HepG2 (cell line): ENCODE measurements at regions not wholly inside any gene's neighbourhood (a gene's known extent, or its start where the extent isn't known, plus 50 kb on each side); places are given as distances from the start of the nearest gene placed in this dataset.

ENCODE experiments used
- ATAC-seq: fragments of 200-7000 bp; cut with Tn5 transposase; 3 replicates; pipeline ENCODE4 v1.9.1; 2020; ENCODE audit warnings: mild to moderate bottlenecking, moderate library complexity
- BruUV-seq: library from RNA; stranded (reverse); fragments of 400-500 nt; replicated peaks from 2 replicates; lab custom pipeline; 2021; lab: Mats Ljungman, UMichigan
- CTCF ChIA-PET: fragments of 300-600 bp; formaldehyde crosslinking; extraction: SDS; loops from one replicate; lab custom pipeline; 2021; ENCODE audit warnings: low total read pairs, inconsistent platforms, low intra/inter-chr PET ratio; lab: Yijun Ruan, JAX
- POLR2A ChIA-PET: fragments of 350-600 bp; sonication (Branson Sonifier 250); formaldehyde crosslinking; loops from one replicate; lab custom pipeline; 2020; ENCODE audit warnings: antibody characterized with exemption, inconsistent platforms; lab: Yijun Ruan, JAX
- DNase-seq: peaks from one replicate; pipeline ENCODE4 v3.0.0-alpha.2; 2015; ENCODE audit warnings: low spot score
- FAIRE-seq: peaks from 3 replicates; lab custom pipeline; 2011; peaks lifted over from hg19 to GRCh38; lab: Jason Lieb, UNC
- H2AFZ ChIP-seq: one replicate; pipeline ENCODE4 v1.6.1; 2011; ENCODE audit warnings: low read length, inconsistent platforms
- H3K27ac ChIP-seq: fragments of 300-600 bp; 3 replicates; pipeline ENCODE4 v1.8.0; 2011; ENCODE audit warnings: mixed run types, mild to moderate bottlenecking, mixed read lengths, low read length, inconsistent platforms; ENCODE audit not compliant: insufficient read depth; ENCODE audit errors: extremely low read length
- H3K27me3 ChIP-seq, 2 experiments: fragments of 200-600 bp in 1 of 2; 2 replicates in 1 of 2; 3 replicates in 1 of 2; pipeline versions ENCODE4 v1.6.0 to v1.8.0; 2011; ENCODE audit warnings: low read length in 2 of 2, mild to moderate bottlenecking in 2 of 2, moderate library complexity in 2 of 2, inconsistent platforms in 1 of 2; ENCODE audit not compliant: insufficient read depth in 2 of 2, control insufficient read depth in 1 of 2
- H3K36me3 ChIP-seq, 2 experiments: fragments of 200-600 bp in 1 of 2; replicated peaks in 1 of 2; 2 replicates in 1 of 2; 3 replicates in 1 of 2; pipeline versions ENCODE4 v1.5.1 to v1.8.0; 2011; ENCODE audit warnings: low read length in 2 of 2, inconsistent platforms in 1 of 2; ENCODE audit not compliant: insufficient read depth in 2 of 2, control insufficient read depth in 1 of 2
- H3K4me1 ChIP-seq: 2 replicates; pipeline ENCODE4 v1.5.1; 2012; ENCODE audit warnings: low read length, inconsistent platforms; ENCODE audit not compliant: insufficient read depth
- H3K4me2 ChIP-seq: 2 replicates; pipeline ENCODE4 v1.6.0; 2011; ENCODE audit warnings: low read depth, low read length, inconsistent platforms
- H3K4me3 ChIP-seq, 3 experiments: fragments of 200-600 bp in 1 of 3; sonication (generic), shearing (Covaris generic) in 1 of 3; replicated peaks in 1 of 3; 2 replicates each; pipeline ENCODE4 v1.5.1; 2011 to 2016; ENCODE audit warnings: low read length in 3 of 3, inconsistent platforms in 2 of 3, low read depth in 2 of 3, mild to moderate bottlenecking in 2 of 3, control low read depth in 1 of 3, mixed read lengths in 1 of 3; ENCODE audit not compliant: insufficient read depth in 1 of 3
- H3K79me2 ChIP-seq: one replicate; pipeline ENCODE4 v1.6.1; 2011; ENCODE audit warnings: low read length, inconsistent platforms; ENCODE audit not compliant: insufficient read depth
- H3K9ac ChIP-seq: 2 replicates; pipeline ENCODE4 v1.6.0; 2011; ENCODE audit warnings: mild to moderate bottlenecking, low read depth, low read length, inconsistent platforms; ENCODE audit not compliant: insufficient read depth
- H3K9me3 ChIP-seq: 2 replicates; pipeline ENCODE4 v1.5.1; 2012; ENCODE audit warnings: mild to moderate bottlenecking, low read length
- H4K20me1 ChIP-seq: 2 replicates; pipeline ENCODE4 v1.6.0; 2011; ENCODE audit warnings: inconsistent platforms, mild to moderate bottlenecking, low read length, moderate library complexity; ENCODE audit not compliant: insufficient read depth
- YY1 ChIP-seq: IDR thresholded peaks from 2 replicates; pipeline ENCODE4 v1.6.1; 2011; ENCODE audit warnings: low read length, low read depth, moderate library complexity, mild to moderate bottlenecking; ENCODE audit not compliant: insufficient read depth, insufficient replicate concordance
- ZNF556 ChIP-seq: sonication (generic); formaldehyde crosslinking; IDR thresholded peaks from 2 replicates; pipeline ENCODE4 v1.4.0; 2020; ENCODE audit warnings: mild to moderate bottlenecking, missing genetic modification reagents, borderline replicate concordance
- whole genome bisulfite sequencing: methylation state at CpG from one replicate; pipeline ENCODE4 v1.1.6; 2017; ENCODE audit warnings: low lambda C conversion rate; 5-methylcytosine and 5-hydroxymethylcytosine counted together
- in situ Hi-C: cut with HindIII; loops from 2 replicates; pipeline ENCODE4 v1.10.0; 2017; ENCODE audit warnings: low pct_unique_long_range_greater_than_20kb; ENCODE audit not compliant: extremely low pct_ligation_motif_present
- intact Hi-C: fragments of 100-400 bp; cut with micrococcal nuclease; formaldehyde crosslinking; loops from one replicate; pipeline ENCODE4 v1.10.0; 2022; ENCODE audit not compliant: unreplicated experiment
- TF ChIP-seq, protein P1 (sequence below): sonication (generic); formaldehyde crosslinking; IDR thresholded peaks from 2 replicates; pipeline ENCODE4 v1.5.0; 2020; ENCODE audit warnings: mild to moderate bottlenecking, missing genetic modification reagents, borderline replicate concordance

- TF ChIP-seq, protein P1, sequence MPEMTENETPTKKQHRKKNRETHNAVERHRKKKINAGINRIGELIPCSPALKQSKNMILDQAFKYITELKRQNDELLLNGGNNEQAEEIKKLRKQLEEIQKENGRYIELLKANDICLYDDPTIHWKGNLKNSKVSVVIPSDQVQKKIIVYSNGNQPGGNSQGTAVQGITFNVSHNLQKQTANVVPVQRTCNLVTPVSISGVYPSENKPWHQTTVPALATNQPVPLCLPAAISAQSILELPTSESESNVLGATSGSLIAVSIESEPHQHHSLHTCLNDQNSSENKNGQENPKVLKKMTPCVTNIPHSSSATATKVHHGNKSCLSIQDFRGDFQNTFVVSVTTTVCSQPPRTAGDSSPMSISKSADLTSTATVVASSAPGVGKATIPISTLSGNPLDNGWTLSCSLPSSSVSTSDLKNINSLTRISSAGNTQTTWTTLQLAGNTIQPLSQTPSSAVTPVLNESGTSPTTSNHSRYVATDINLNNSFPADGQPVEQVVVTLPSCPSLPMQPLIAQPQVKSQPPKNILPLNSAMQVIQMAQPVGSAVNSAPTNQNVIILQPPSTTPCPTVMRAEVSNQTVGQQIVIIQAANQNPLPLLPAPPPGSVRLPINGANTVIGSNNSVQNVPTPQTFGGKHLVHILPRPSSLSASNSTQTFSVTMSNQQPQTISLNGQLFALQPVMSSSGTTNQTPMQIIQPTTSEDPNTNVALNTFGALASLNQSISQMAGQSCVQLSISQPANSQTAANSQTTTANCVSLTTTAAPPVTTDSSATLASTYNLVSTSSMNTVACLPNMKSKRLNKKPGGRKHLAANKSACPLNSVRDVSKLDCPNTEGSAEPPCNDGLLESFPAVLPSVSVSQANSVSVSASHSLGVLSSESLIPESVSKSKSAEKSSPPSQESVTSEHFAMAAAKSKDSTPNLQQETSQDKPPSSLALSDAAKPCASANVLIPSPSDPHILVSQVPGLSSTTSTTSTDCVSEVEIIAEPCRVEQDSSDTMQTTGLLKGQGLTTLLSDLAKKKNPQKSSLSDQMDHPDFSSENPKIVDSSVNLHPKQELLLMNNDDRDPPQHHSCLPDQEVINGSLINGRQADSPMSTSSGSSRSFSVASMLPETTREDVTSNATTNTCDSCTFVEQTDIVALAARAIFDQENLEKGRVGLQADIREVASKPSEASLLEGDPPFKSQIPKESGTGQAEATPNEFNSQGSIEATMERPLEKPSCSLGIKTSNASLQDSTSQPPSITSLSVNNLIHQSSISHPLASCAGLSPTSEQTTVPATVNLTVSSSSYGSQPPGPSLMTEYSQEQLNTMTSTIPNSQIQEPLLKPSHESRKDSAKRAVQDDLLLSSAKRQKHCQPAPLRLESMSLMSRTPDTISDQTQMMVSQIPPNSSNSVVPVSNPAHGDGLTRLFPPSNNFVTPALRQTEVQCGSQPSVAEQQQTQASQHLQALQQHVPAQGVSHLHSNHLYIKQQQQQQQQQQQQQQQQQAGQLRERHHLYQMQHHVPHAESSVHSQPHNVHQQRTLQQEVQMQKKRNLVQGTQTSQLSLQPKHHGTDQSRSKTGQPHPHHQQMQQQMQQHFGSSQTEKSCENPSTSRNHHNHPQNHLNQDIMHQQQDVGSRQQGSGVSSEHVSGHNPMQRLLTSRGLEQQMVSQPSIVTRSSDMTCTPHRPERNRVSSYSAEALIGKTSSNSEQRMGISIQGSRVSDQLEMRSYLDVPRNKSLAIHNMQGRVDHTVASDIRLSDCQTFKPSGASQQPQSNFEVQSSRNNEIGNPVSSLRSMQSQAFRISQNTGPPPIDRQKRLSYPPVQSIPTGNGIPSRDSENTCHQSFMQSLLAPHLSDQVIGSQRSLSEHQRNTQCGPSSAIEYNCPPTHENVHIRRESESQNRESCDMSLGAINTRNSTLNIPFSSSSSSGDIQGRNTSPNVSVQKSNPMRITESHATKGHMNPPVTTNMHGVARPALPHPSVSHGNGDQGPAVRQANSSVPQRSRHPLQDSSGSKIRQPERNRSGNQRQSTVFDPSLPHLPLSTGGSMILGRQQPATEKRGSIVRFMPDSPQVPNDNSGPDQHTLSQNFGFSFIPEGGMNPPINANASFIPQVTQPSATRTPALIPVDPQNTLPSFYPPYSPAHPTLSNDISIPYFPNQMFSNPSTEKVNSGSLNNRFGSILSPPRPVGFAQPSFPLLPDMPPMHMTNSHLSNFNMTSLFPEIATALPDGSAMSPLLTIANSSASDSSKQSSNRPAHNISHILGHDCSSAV (CRISPR knock-in tag) = no peak
Measured at GRCh38 chr3:94626573-94626972, 563.7 kb downstream of the NSUN3 start (continued).

DNA sequence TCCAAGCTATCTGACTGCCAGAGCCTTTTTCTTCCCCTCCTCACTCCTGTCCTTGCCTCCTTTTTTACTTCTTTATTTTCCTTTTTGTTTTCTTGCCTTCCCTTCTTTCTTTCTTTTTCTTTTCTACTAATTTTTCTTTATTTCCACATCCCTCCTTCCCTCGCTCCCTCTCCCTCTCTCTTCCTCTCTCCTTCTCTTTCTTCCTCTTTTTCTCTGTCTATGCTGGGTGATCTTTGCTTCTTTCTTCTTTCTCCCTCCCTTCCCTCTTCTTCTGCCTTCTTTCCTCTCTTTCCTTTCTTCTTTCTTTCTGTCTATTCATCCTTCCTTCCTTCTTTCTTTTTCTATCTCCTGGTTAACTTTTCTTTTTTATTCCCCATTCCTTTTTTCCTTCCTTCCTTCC is 564.8 kb downstream of the NSUN3 start:
- Histone ChIP-seq H3K27ac (no peak overlapping the region), H4K20me1 (no peaks in the 10 kb centered on the region), H3K4me1 (no peaks in the 10 kb centered on the region; the same call in 1 of the 2 replicates), H3K4me2 (no peak overlapping the region), H3K9me3 (no peaks in the 10 kb centered on the region), H2AFZ (no peak overlapping the region), H3K79me2 (no peaks in the 10 kb centered on the region), H3K36me3 (no peaks in the 10 kb centered on the region), H3K9ac (no peak overlapping the region), H3K27me3 (no peaks in the 10 kb centered on the region), H3K4me3 (no peak overlapping the region)
- FAIRE-seq = no peak
- no peak for DNase-seq
- BruUV-seq = no TSS peak
- WGBS = 6% methylated on average over 1 of the region's 1 CpG
- ChIA-PET CTCF (no interaction called here), POLR2A (no interaction called here)
- in situ Hi-C loops (no loop called here), intact Hi-C loops (no loop called here)
- TF ChIP-seq ZNF556 (CRISPR knock-in tag) (no peak), YY1 (no peak)
- ATAC-seq = no peak
